IMR-90 (cell line): ENCODE measurements at regions not wholly inside any gene's neighbourhood (a gene's known extent, or its start where the extent isn't known, plus 50 kb on each side); places are given as distances from the start of the nearest gene placed in this dataset.

Experiments
- ATAC-seq: fragments of 200-7000 bp; cut with Tn5 transposase; 2 replicates; pipeline ENCODE4 v1.9.1; 2020; ENCODE audit warnings: low read depth, mild to moderate bottlenecking, moderate library complexity
- BruUV-seq: library from RNA; stranded (reverse); fragments of 400-500 nt; replicated peaks from 2 replicates; lab custom pipeline; 2021; lab: Mats Ljungman, UMichigan
- CTCF ChIA-PET: fragments of 300-600 bp; formaldehyde crosslinking; extraction: SDS; loops from one replicate; lab custom pipeline; 2021; ENCODE audit warnings: antibody characterized with exemption; lab: Yijun Ruan, JAX
- POLR2A ChIA-PET: fragments of 300-600 bp; sonication (Branson Sonifier 250); formaldehyde crosslinking; loops from one replicate; lab custom pipeline; 2022; ENCODE audit warnings: antibody characterized with exemption; ENCODE audit not compliant: unreplicated experiment; lab: Charles Lee
- DNase-seq: peaks from one replicate; pipeline ENCODE4 v3.0.0; 2013
- H2AFZ ChIP-seq: replicated peaks from 2 replicates; pipeline ENCODE3; 2013; ENCODE audit warnings: low read length, mild to moderate bottlenecking; ENCODE audit not compliant: poor library complexity
- H2AK5ac ChIP-seq: 2 replicates; pipeline ENCODE4 v1.6.1; 2013; ENCODE audit warnings: low read depth, low read length, inconsistent platforms
- H2AK9ac ChIP-seq: replicated peaks from 2 replicates; pipeline ENCODE3; 2013; ENCODE audit warnings: mild to moderate bottlenecking, low read depth, low read length, moderate library complexity; ENCODE audit not compliant: poor library complexity
- H2BK120ac ChIP-seq: 2 replicates; pipeline ENCODE4 v1.6.1; 2013; ENCODE audit warnings: low read depth, low read length, inconsistent platforms
- H2BK15ac ChIP-seq: 3 replicates; pipeline ENCODE4 v1.6.1; 2013; ENCODE audit warnings: low read depth, low read length, inconsistent platforms
- H2BK20ac ChIP-seq: 2 replicates; pipeline ENCODE4 v1.6.1; 2013; ENCODE audit warnings: low read depth, mild to moderate bottlenecking, inconsistent platforms, low read length, moderate library complexity
- H2BK5ac ChIP-seq: 2 replicates; pipeline ENCODE4 v1.6.1; 2013; ENCODE audit warnings: mild to moderate bottlenecking, low read depth, low read length, inconsistent platforms; ENCODE audit not compliant: poor library complexity, severe bottlenecking
- H3K14ac ChIP-seq: replicated peaks from 2 replicates; pipeline ENCODE4 v1.6.1; 2013; ENCODE audit warnings: low read depth, low read length, inconsistent platforms
- H3K18ac ChIP-seq: 2 replicates; pipeline ENCODE4 v1.6.1; 2013; ENCODE audit warnings: low read depth, low read length, control low read depth
- H3K23ac ChIP-seq: 2 replicates; pipeline ENCODE4 v1.6.1; 2013; ENCODE audit warnings: low read depth, low read length, inconsistent platforms
- H3K27ac ChIP-seq: 2 replicates; pipeline ENCODE4 v1.5.1; 2013; ENCODE audit warnings: mild to moderate bottlenecking, control low read depth, low read length; ENCODE audit not compliant: insufficient read depth
- H3K27me3 ChIP-seq: 2 replicates; pipeline ENCODE4 v1.6.1; 2013; ENCODE audit warnings: low read length; ENCODE audit not compliant: control insufficient read depth, insufficient read depth
- H3K36me3 ChIP-seq: 2 replicates; pipeline ENCODE4 v1.6.1; 2013; ENCODE audit warnings: low read length, mixed read lengths; ENCODE audit not compliant: control insufficient read depth, insufficient read depth
- H3K4ac ChIP-seq: 2 replicates; pipeline ENCODE4 v1.6.1; 2013; ENCODE audit warnings: low read depth, low read length, inconsistent platforms
- H3K4me1 ChIP-seq: 2 replicates; pipeline ENCODE4 v1.6.1; 2013; ENCODE audit warnings: low read length, mixed read lengths; ENCODE audit not compliant: control insufficient read depth, insufficient read depth
- H3K4me2 ChIP-seq: 2 replicates; pipeline ENCODE4 v1.6.1; 2013; ENCODE audit warnings: low read depth, mild to moderate bottlenecking, control low read depth, low read length, moderate library complexity
- H3K4me3 ChIP-seq: 2 replicates; pipeline ENCODE4 v1.5.1; 2013; ENCODE audit warnings: low read depth, mild to moderate bottlenecking, control low read depth, low read length, moderate library complexity; ENCODE audit not compliant: insufficient read depth
- H3K56ac ChIP-seq: 2 replicates; pipeline ENCODE4 v1.6.1; 2013; ENCODE audit warnings: low read length, inconsistent platforms; ENCODE audit not compliant: insufficient read depth; ENCODE audit errors: extremely low read depth
- H3K79me1 ChIP-seq, 2 experiments: 2 replicates each; pipeline ENCODE4 v1.6.1; 2013; ENCODE audit warnings: low read length in 2 of 2, inconsistent platforms in 1 of 2, low read depth in 1 of 2
- H3K9ac ChIP-seq: 2 replicates; pipeline ENCODE4 v1.6.1; 2013; ENCODE audit warnings: low read depth, low read length, control low read depth
- H3K9me1 ChIP-seq: 2 replicates; pipeline ENCODE4 v1.6.1; 2013; ENCODE audit warnings: low read length, inconsistent platforms; ENCODE audit not compliant: insufficient read depth
- H3K9me3 ChIP-seq: 2 replicates; pipeline ENCODE4 v1.6.1; 2013; ENCODE audit warnings: low read length; ENCODE audit not compliant: control insufficient read depth, insufficient read depth
- H4K20me1 ChIP-seq: 2 replicates; pipeline ENCODE4 v1.6.1; 2013; ENCODE audit warnings: low read length, inconsistent platforms; ENCODE audit not compliant: insufficient read depth
- H4K5ac ChIP-seq: 2 replicates; pipeline ENCODE4 v1.6.1; 2013; ENCODE audit warnings: mild to moderate bottlenecking, low read depth, low read length, control low read depth
- H4K8ac ChIP-seq, 2 experiments: 2 replicates each; pipeline ENCODE4 v1.6.1; 2013; ENCODE audit warnings: low read depth in 2 of 2, low read length in 2 of 2, control low read depth in 1 of 2, inconsistent platforms in 1 of 2
- H4K91ac ChIP-seq: 2 replicates; pipeline ENCODE4 v1.6.1; 2013; ENCODE audit warnings: low read depth, low read length, inconsistent platforms; ENCODE audit not compliant: insufficient read depth
- BHLHE40 ChIP-seq: fragments of 150-350 bp; IDR thresholded peaks from 2 replicates; pipeline ENCODE4 v1.6.1; 2016; ENCODE audit warnings: mild to moderate bottlenecking, low read depth, low read length
- CEBPB ChIP-seq: IDR thresholded peaks from 2 replicates; pipeline ENCODE4 v1.6.1; 2012; ENCODE audit warnings: low read depth, low read length, improper control_type of control experiment
- CHD1 ChIP-seq: IDR thresholded peaks from 2 replicates; pipeline ENCODE4 v1.6.1; 2012; ENCODE audit warnings: low read depth, low read length, improper control_type of control experiment
- MAFK ChIP-seq: IDR thresholded peaks from 2 replicates; pipeline ENCODE4 v1.6.1; 2012; ENCODE audit warnings: low read depth, low read length, improper control_type of control experiment
- MAZ ChIP-seq: IDR thresholded peaks from 2 replicates; pipeline ENCODE4 v1.6.1; 2012; ENCODE audit warnings: low read depth, mild to moderate bottlenecking, low read length, improper control_type of control experiment, moderate library complexity, borderline replicate concordance
- MXI1 ChIP-seq: IDR thresholded peaks from 2 replicates; pipeline ENCODE4 v1.6.1; 2012; ENCODE audit warnings: low read depth, mild to moderate bottlenecking, low read length, moderate library complexity, borderline replicate concordance
- NFE2L2 ChIP-seq: fragments of 150-350 bp; IDR thresholded peaks from 2 replicates; pipeline ENCODE4 v1.6.1; 2016; ENCODE audit warnings: low read depth, mild to moderate bottlenecking, low read length
- POLR2A ChIP-seq: IDR thresholded peaks from 2 replicates; pipeline ENCODE4 v1.6.1; 2012; ENCODE audit warnings: mild to moderate bottlenecking, low read depth, low read length
- RAD21 ChIP-seq: IDR thresholded peaks from 2 replicates; pipeline ENCODE4 v1.6.1; 2012; ENCODE audit warnings: low read length, improper control_type of control experiment
- RCOR1 ChIP-seq: IDR thresholded peaks from 2 replicates; pipeline ENCODE4 v1.6.1; 2012; ENCODE audit warnings: mild to moderate bottlenecking, low read length, improper control_type of control experiment; ENCODE audit not compliant: insufficient replicate concordance
- RFX5 ChIP-seq: IDR thresholded peaks from 2 replicates; pipeline ENCODE4 v1.8.0; 2012; ENCODE audit warnings: low read depth, mild to moderate bottlenecking, low read length, moderate library complexity
- SMC3 ChIP-seq: fragments of 150-350 bp; IDR thresholded peaks from 2 replicates; pipeline ENCODE4 v1.6.1; 2016; ENCODE audit warnings: low read depth, mild to moderate bottlenecking, antibody characterized with exemption, low read length, moderate library complexity
- WGBS, 2 experiments: methylation state at CpG; one replicate each; pipeline versions ENCODE4 v1.1.5 to v1.1.7; 2013; ENCODE audit warnings: missing lambda C conversion rate in 2 of 2; ENCODE audit not compliant: insufficient read length in 1 of 2; ENCODE audit errors: extremely low coverage in 2 of 2; 5-methylcytosine and 5-hydroxymethylcytosine counted together
- dilution Hi-C: fragments of 300-500 bp; cut with HindIII; formaldehyde crosslinking; loops from one replicate; pipeline ENCODE4 v1.14.3; 2018; ENCODE audit warnings: low sequenced_read_pairs; ENCODE audit not compliant: unreplicated experiment
- in situ Hi-C: fragments of 300-500 bp; cut with MboI; formaldehyde crosslinking; loops from 3 replicates; pipeline ENCODE4 v1.14.3; 2019; ENCODE audit warnings: low sequenced_read_pairs, inconsistent platforms, mixed read lengths
- intact Hi-C: fragments of 100-400 bp; cut with micrococcal nuclease; formaldehyde crosslinking; loops from 2 replicates; pipeline ENCODE4 v1.10.0; 2022
- TF ChIP-seq, protein P1 (sequence below): fragments of 150-350 bp; IDR thresholded peaks from 2 replicates; pipeline ENCODE4 v1.6.1; 2016; ENCODE audit warnings: low read depth, mild to moderate bottlenecking, low read length, moderate library complexity, borderline replicate concordance
- TF ChIP-seq, protein P2 (sequence below): conservative IDR thresholded peaks from 2 replicates; pipeline ENCODE4 v1.5.1; 2012; ENCODE audit warnings: mild to moderate bottlenecking, low read depth, low read length, improper control_type of control experiment

- CTCF ChIA-PET: no interaction called here
Observed at GRCh38 chr15:94731286-94731685, 499.9 kb downstream of the MCTP2 start.

More at GRCh38 chr15:94731286-94731685, 499.9 kb downstream of the MCTP2 start:
- Histone ChIP-seq H3K27ac (no peak overlapping the region), H2AK9ac (no peak overlapping the region), H3K56ac (no peak overlapping the region), H3K9ac (no peak overlapping the region), H3K79me1 (no peaks in the 10 kb centered on the region), H2AFZ (no peak overlapping the region), H3K36me3 (no peaks in the 10 kb centered on the region), H3K9me1 (no peaks in the 10 kb centered on the region), H3K9me3 (peaks cover 9% of the 10 kb centered on the region), H2BK5ac (no peak overlapping the region), H2AK5ac (no peak overlapping the region), H3K4me3 (no peak overlapping the region), H3K14ac (no peak overlapping the region), H3K4me1 (no peaks in the 10 kb centered on the region), H3K4me2 (no peak overlapping the region), H3K27me3 (no peaks in the 10 kb centered on the region), H2BK120ac (no peak overlapping the region), H3K4ac (no peak overlapping the region), H4K5ac (no peak overlapping the region), H3K23ac (no peak overlapping the region), H2BK20ac (no peak overlapping the region), H2BK15ac (no peak overlapping the region), H4K20me1 (no peaks in the 10 kb centered on the region), H4K91ac (no peak overlapping the region), H3K18ac (no peak overlapping the region), H4K8ac (no peak overlapping the region)
- no CpG with 5 or more reads among the region's 3 CpGs for WGBS, 2 experiments
- dilution Hi-C loops: no loop called here
- DNase-seq (no peak), ATAC-seq (no peak)
- intact Hi-C loops: no loop called here
- POLR2A ChIA-PET: no interaction called here
- in situ Hi-C loops: no loop called here
- TF ChIP-seq BHLHE40 (no peak), MXI1 (no peak), NFE2L2 (no peak), CEBPB (no peak), POLR2A (no peak), RCOR1 (no peak), MAZ (no peak), RFX5 (no peak), CHD1 (no peak), SMC3 (no peak), MAFK (no peak), RAD21 (no peak)
- TF ChIP-seq, protein P1, sequence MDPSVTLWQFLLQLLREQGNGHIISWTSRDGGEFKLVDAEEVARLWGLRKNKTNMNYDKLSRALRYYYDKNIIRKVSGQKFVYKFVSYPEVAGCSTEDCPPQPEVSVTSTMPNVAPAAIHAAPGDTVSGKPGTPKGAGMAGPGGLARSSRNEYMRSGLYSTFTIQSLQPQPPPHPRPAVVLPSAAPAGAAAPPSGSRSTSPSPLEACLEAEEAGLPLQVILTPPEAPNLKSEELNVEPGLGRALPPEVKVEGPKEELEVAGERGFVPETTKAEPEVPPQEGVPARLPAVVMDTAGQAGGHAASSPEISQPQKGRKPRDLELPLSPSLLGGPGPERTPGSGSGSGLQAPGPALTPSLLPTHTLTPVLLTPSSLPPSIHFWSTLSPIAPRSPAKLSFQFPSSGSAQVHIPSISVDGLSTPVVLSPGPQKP: no peak
- TF ChIP-seq, protein P2, sequence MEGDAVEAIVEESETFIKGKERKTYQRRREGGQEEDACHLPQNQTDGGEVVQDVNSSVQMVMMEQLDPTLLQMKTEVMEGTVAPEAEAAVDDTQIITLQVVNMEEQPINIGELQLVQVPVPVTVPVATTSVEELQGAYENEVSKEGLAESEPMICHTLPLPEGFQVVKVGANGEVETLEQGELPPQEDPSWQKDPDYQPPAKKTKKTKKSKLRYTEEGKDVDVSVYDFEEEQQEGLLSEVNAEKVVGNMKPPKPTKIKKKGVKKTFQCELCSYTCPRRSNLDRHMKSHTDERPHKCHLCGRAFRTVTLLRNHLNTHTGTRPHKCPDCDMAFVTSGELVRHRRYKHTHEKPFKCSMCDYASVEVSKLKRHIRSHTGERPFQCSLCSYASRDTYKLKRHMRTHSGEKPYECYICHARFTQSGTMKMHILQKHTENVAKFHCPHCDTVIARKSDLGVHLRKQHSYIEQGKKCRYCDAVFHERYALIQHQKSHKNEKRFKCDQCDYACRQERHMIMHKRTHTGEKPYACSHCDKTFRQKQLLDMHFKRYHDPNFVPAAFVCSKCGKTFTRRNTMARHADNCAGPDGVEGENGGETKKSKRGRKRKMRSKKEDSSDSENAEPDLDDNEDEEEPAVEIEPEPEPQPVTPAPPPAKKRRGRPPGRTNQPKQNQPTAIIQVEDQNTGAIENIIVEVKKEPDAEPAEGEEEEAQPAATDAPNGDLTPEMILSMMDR: no peak
- BruUV-seq: no TSS peak
